Peyer's patch (tissue), 4 donors: ENCODE measurements at regions not wholly inside any gene's neighbourhood (a gene's known extent, or its start where the extent isn't known, plus 50 kb on each side); places are given as distances from the start of the nearest gene placed in this dataset.
"Not testable (repeated sequence)": the region's sequence is repeated elsewhere in the genome, so short reads cannot be mapped to it uniquely, and the experiment has no call there.

Experiments
- POLR2A ChIP-seq, 2 donors: fragments of 450-650 bp; IDR thresholded peaks; one replicate each; pipeline ENCODE4 v1.5.1; 2017; ENCODE audit warnings: antibody characterized with exemption in 2 of 2, mild to moderate bottlenecking in 2 of 2, moderate library complexity in 2 of 2
- TF ChIP-seq, protein P1 (sequence below), 6 experiments: fragments of 450-650 bp in 4 of 6; fragments of 200-600 bp in 2 of 6; sonication (generic) in 1 of 6; IDR thresholded peaks; one replicate each; pipeline ENCODE4 v1.5.1; 2017 to 2019; ENCODE audit warnings: antibody characterized with exemption in 6 of 6, mild to moderate bottlenecking in 3 of 6, moderate library complexity in 1 of 6

DNA sequence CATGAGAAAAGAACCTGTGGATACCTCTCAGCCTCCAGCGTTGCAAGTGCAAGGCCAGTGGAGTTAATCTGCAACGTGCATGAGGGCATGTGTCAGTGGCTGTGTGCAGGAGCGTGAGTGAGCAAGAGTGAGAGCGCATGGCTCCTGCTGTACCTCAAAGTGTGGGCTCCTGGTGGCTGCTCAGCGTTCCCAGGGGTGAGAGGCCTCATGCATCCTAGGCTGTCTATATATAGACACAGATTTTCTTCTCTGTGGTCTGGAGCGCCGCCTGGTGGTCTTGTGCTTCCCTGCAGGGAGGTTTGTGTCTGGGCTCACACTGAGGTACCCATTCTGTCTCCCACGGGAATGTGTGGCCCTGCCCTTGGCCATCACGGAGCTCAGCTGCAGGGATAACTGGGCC is 161.8 kb upstream of the POTEB2 start:
- TF ChIP-seq POLR2A (IDR thresholded peaks at IDR 0.05) = not testable (repeated sequence)
- TF ChIP-seq, protein P1, sequence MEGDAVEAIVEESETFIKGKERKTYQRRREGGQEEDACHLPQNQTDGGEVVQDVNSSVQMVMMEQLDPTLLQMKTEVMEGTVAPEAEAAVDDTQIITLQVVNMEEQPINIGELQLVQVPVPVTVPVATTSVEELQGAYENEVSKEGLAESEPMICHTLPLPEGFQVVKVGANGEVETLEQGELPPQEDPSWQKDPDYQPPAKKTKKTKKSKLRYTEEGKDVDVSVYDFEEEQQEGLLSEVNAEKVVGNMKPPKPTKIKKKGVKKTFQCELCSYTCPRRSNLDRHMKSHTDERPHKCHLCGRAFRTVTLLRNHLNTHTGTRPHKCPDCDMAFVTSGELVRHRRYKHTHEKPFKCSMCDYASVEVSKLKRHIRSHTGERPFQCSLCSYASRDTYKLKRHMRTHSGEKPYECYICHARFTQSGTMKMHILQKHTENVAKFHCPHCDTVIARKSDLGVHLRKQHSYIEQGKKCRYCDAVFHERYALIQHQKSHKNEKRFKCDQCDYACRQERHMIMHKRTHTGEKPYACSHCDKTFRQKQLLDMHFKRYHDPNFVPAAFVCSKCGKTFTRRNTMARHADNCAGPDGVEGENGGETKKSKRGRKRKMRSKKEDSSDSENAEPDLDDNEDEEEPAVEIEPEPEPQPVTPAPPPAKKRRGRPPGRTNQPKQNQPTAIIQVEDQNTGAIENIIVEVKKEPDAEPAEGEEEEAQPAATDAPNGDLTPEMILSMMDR (IDR thresholded peaks at IDR 0.05) = not testable (repeated sequence)
